ENCODE measurements at regions not wholly inside any gene's neighbourhood (a gene's known extent, or its start where the extent isn't known, plus 50 kb on each side); places are given as distances from the start of the nearest gene placed in this dataset.
"Not testable (repeated sequence)": the region's sequence is repeated elsewhere in the genome, so short reads cannot be mapped to it uniquely, and the experiment has no call there.

GRCh38 chr6:56789879-56790278 lies 147.2 kb upstream of the DST start:
- H3K27me3 Mint-ChIP-seq (ENCODE audit: low read depth, poor library complexity): peaks cover 5% of the 10 kb centered on the region
- no peak for DNase-seq
- no peak overlapping the region for H3K4me3 Mint-ChIP-seq
- no peak for TF ChIP-seq CTCF (IDR thresholded peaks at IDR 0.05)
- peaks cover 6% of the 10 kb centered on the region for H3K4me1 Mint-ChIP-seq
- peaks cover 10% of the 10 kb centered on the region for H3K9me3 Mint-ChIP-seq
- peaks cover 13% of the 10 kb centered on the region for H3K36me3 Mint-ChIP-seq (ENCODE audit: low read depth)
- H3K27ac Mint-ChIP-seq: no peak overlapping the region

GRCh38 chr6:56789342-56789741 lies 146.7 kb upstream of the DST start:
- no peak overlapping the region for H3K27ac Mint-ChIP-seq
- no peak for TF ChIP-seq CTCF (IDR thresholded peaks at IDR 0.05)
- peaks cover 5% of the 10 kb centered on the region for H3K27me3 Mint-ChIP-seq (ENCODE audit: low read depth, poor library complexity)
- H3K4me1 Mint-ChIP-seq: peaks cover 6% of the 10 kb centered on the region
- H3K9me3 Mint-ChIP-seq: peaks cover 15% of the 10 kb centered on the region
- no peak overlapping the region for H3K4me3 Mint-ChIP-seq
- H3K36me3 Mint-ChIP-seq (ENCODE audit: low read depth): peaks cover 17% of the 10 kb centered on the region
- DNase-seq: no peak

GRCh38 chr6:56787209-56787608 lies 144.5 kb upstream of the DST start:
- H3K4me1 Mint-ChIP-seq: peaks cover 6% of the 10 kb centered on the region
- H3K9me3 Mint-ChIP-seq: peaks cover 32% of the 10 kb centered on the region
- no peak for TF ChIP-seq CTCF (IDR thresholded peaks at IDR 0.05)
- no peak overlapping the region for H3K4me3 Mint-ChIP-seq
- no peak for DNase-seq
- H3K27me3 Mint-ChIP-seq (ENCODE audit: low read depth, poor library complexity): peaks cover 5% of the 10 kb centered on the region
- H3K36me3 Mint-ChIP-seq (ENCODE audit: low read depth): peaks cover 23% of the 10 kb centered on the region
- no peak overlapping the region for H3K27ac Mint-ChIP-seq

- TF ChIP-seq CTCF (IDR thresholded peaks at IDR 0.05): no peak
- H3K9me3 Mint-ChIP-seq: peaks cover 39% of the 10 kb centered on the region
- no peak for DNase-seq
- peaks cover 6% of the 10 kb centered on the region for H3K4me1 Mint-ChIP-seq
- H3K4me3 Mint-ChIP-seq: no peak overlapping the region
- H3K27ac Mint-ChIP-seq: no peak overlapping the region
- peaks cover 23% of the 10 kb centered on the region for H3K36me3 Mint-ChIP-seq (ENCODE audit: low read depth)
- peaks cover 5% of the 10 kb centered on the region for H3K27me3 Mint-ChIP-seq (ENCODE audit: low read depth, poor library complexity)
Observed at GRCh38 chr6:56786256-56786655, 143.6 kb upstream of the DST start.

GRCh38 chr6:56785536-56785935 lies 142.8 kb upstream of the DST start:
- H3K4me1 Mint-ChIP-seq: not testable (repeated sequence)

GRCh38 chr6:56780109-56780508 lies 137.4 kb upstream of the DST start:
- DNase-seq; H3K36me3 Mint-ChIP-seq (ENCODE audit: low read depth); H3K27me3 Mint-ChIP-seq (ENCODE audit: low read depth, poor library complexity); H3K4me1 Mint-ChIP-seq; H3K4me3 Mint-ChIP-seq; H3K27ac Mint-ChIP-seq: not testable (repeated sequence)
- peaks cover 40% of the 10 kb centered on the region for H3K9me3 Mint-ChIP-seq

More at GRCh38 chr6:56785536-56785935, 142.8 kb upstream of the DST start:
- H3K27me3 Mint-ChIP-seq (ENCODE audit: low read depth, poor library complexity); DNase-seq: not testable (repeated sequence)
- peaks cover 44% of the 10 kb centered on the region for H3K9me3 Mint-ChIP-seq
- H3K36me3 Mint-ChIP-seq (ENCODE audit: low read depth): peaks cover 23% of the 10 kb centered on the region
- peak overlapping the region; percentile 84 for H3K4me3 Mint-ChIP-seq
- peak overlapping the region; percentile 10 for H3K27ac Mint-ChIP-seq

- H3K27me3 Mint-ChIP-seq (ENCODE audit: low read depth, poor library complexity); DNase-seq; H3K27ac Mint-ChIP-seq; H3K36me3 Mint-ChIP-seq (ENCODE audit: low read depth); H3K4me1 Mint-ChIP-seq; H3K4me3 Mint-ChIP-seq: not testable (repeated sequence)
- H3K9me3 Mint-ChIP-seq: peaks cover 25% of the 10 kb centered on the region
Observed at GRCh38 chr6:56778503-56778902, 135.8 kb upstream of the DST start.
